Brain microvascular endothelial cell (primary cell): ENCODE measurements at regions not wholly inside any gene's neighbourhood (a gene's known extent, or its start where the extent isn't known, plus 50 kb on each side); places are given as distances from the start of the nearest gene placed in this dataset.

Experiments used
- DNase-seq: peaks from one replicate; pipeline ENCODE4 v3.0.0-alpha.2; 2020
- H3K27ac ChIP-seq: fragments of 250-450 bp; sonication (Bioruptor Pico); 2 replicates; pipeline ENCODE4 v1.5.1; 2020; ENCODE audit warnings: mild to moderate bottlenecking, moderate library complexity
- H3K27me3 ChIP-seq: fragments of 250-450 bp; sonication (Bioruptor Pico); replicated peaks from 2 replicates; pipeline ENCODE4 v1.5.1; 2020; ENCODE audit warnings: mild to moderate bottlenecking
- H3K36me3 ChIP-seq: fragments of 250-450 bp; sonication (Bioruptor Pico); replicated peaks from 2 replicates; pipeline ENCODE4 v1.5.1; 2020; ENCODE audit warnings: mild to moderate bottlenecking
- H3K4me3 ChIP-seq: 2 replicates; pipeline ENCODE4 v1.5.1; 2011; ENCODE audit warnings: low read depth, mild to moderate bottlenecking, control low read depth, low read length, moderate library complexity
- in situ Hi-C: cut with HindIII; loops from 2 replicates; pipeline ENCODE4 v1.10.0; 2017; ENCODE audit warnings: low sequenced_read_pairs, low pct_ligation_motif_present
- TF ChIP-seq, protein P1 (sequence below): IDR thresholded peaks from 2 replicates; pipeline ENCODE4 v1.5.1; 2011; ENCODE audit warnings: low read depth, mild to moderate bottlenecking, moderate library complexity, low read length, control low read depth, inconsistent platforms; ENCODE audit errors: missing control alignments

- TF ChIP-seq, protein P1, sequence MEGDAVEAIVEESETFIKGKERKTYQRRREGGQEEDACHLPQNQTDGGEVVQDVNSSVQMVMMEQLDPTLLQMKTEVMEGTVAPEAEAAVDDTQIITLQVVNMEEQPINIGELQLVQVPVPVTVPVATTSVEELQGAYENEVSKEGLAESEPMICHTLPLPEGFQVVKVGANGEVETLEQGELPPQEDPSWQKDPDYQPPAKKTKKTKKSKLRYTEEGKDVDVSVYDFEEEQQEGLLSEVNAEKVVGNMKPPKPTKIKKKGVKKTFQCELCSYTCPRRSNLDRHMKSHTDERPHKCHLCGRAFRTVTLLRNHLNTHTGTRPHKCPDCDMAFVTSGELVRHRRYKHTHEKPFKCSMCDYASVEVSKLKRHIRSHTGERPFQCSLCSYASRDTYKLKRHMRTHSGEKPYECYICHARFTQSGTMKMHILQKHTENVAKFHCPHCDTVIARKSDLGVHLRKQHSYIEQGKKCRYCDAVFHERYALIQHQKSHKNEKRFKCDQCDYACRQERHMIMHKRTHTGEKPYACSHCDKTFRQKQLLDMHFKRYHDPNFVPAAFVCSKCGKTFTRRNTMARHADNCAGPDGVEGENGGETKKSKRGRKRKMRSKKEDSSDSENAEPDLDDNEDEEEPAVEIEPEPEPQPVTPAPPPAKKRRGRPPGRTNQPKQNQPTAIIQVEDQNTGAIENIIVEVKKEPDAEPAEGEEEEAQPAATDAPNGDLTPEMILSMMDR, result no peak
- in situ Hi-C loops, result no loop called here
- no peaks in the 10 kb centered on the region for H3K36me3 ChIP-seq
- no peak overlapping the region for H3K27ac ChIP-seq
- no peak for DNase-seq
- H3K4me3 ChIP-seq, result no peak overlapping the region
- no peaks in the 10 kb centered on the region for H3K27me3 ChIP-seq
These were observed 79.5 kb upstream of the C14orf180 start for GRCh38 chr14:104499784-104500760.

DNA sequence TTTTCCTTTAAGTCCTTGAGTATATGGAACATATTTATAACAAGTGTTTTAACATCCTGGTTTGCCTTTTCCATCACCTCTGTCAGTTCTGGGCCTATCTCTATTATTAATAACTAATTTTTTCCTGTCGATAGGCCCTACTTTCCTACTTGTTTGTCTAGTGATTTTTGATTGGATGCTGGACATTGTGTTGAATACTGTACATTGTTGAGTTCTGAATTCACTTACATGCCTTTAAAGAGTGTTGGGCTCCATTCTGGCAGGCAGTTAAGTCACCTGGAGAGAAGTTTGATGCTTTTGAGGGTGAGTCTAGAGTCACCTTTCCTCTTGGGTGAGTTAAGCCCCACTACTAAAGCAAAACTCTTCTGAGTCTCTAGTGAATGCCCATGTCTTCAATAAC, 77.5 kb upstream of the C14orf180 start:
- no peaks in the 10 kb centered on the region for H3K36me3 ChIP-seq
- in situ Hi-C loops, result no loop called here
- H3K4me3 ChIP-seq, result no peak overlapping the region
- no peaks in the 10 kb centered on the region for H3K27me3 ChIP-seq
- TF ChIP-seq, protein P1, result no peak
- DNase-seq, result no peak
- no peak overlapping the region for H3K27ac ChIP-seq

GRCh38 chr14:104503691-104504090, 75.9 kb upstream of the C14orf180 start:
- no peak for DNase-seq

DNA sequence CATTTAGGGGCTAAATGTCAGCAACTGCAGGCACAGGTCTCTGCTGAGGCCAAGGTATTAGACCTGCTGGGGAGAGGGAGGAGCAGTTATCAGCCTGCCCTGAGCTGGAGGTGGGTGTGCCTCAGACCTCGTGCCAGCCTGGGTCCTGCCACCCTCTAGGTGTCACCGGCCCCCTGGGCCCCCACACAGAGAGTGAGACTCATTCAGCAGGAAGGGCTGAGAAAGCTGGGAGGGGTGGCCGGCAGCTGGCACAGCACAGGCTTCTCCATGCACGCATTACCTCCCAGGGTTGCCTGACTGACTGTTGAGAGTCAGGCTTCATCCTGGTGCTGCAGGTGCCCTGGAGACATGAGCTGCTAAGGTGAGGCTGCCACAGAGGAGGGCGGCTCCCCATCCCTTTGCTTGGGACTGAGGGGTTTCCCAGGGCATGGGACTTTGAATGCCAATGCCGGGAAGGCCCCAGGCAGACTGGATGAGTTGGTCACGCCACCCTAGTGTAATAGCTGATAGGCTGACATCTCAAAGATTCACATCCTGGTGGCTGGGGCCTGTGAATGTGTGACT, 75.3 kb upstream of the C14orf180 start:
- Histone ChIP-seq H3K27me3 (no peaks in the 10 kb centered on the region), H3K27ac (no peak overlapping the region), H3K4me3 (no peak overlapping the region), H3K36me3 (no peaks in the 10 kb centered on the region)
- TF ChIP-seq, protein P1, result no peak
- no peak for DNase-seq
- in situ Hi-C loops, result no loop called here

More at GRCh38 chr14:104503691-104504090, 75.9 kb upstream of the C14orf180 start:
- no peak overlapping the region for H3K4me3 ChIP-seq
- in situ Hi-C loops, result no loop called here
- no peak overlapping the region for H3K27ac ChIP-seq
- H3K27me3 ChIP-seq, result no peaks in the 10 kb centered on the region
- TF ChIP-seq, protein P1, result no peak
- H3K36me3 ChIP-seq, result no peaks in the 10 kb centered on the region

DNA sequence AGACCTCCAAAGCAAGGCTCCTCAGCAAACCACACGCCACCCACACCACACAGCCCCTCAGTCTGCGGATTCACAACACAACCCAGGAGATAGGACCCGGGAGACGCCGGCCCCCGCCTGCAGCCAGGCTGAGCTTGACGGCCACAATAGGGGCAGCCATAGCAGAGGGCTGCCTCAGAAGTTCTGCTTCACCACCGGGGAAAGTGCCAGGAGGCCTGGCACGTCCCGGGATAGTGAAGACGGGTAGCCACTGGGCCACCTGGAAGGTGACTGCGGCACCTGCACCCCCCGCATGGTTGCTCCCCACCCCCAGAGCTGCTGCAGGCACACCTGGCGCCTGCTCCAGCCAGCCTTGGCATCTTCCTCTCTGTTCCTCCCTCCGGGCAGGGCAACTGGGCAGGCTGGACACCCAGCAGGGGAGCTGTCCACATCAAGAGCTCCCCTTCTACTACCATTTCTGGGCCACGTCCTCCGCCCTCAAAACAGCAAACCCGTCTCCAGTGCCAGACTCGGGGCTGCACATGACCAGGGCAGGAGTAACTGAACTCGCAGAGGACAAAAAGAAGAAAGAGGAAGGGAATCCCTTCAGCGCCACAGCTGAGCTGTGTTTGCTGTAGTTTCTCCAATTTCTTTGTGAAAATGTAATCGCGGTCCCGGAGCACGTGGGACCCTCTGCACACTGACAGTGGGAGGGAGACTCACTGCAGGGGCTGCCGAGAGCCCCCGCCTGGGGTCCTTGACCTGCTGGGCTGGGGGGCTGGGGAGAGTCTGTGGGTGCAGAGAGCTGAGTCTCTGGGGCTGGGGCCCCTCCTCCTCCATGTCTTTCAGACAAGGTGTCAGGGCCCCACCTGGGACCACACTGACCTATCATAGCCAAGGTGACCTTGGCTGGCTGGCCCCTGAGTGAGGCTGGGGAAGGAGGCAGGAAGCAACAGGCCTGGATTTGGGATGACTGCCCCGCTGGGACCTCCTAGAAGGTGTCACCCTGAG, 74.2 kb upstream of the C14orf180 start:
- no peak for DNase-seq
- in situ Hi-C loops, result no loop called here
- Histone ChIP-seq H3K27me3 (no peaks in the 10 kb centered on the region), H3K36me3 (no peaks in the 10 kb centered on the region), H3K27ac (no peak overlapping the region), H3K4me3 (no peak overlapping the region)
- TF ChIP-seq, protein P1, result no peak
